ENCODE measurements at regions not wholly inside any gene's neighbourhood (a gene's known extent, or its start where the extent isn't known, plus 50 kb on each side); places are given as distances from the start of the nearest gene placed in this dataset.

- TF ChIP-seq DNMT3B (CRISPR knock-in tag; conservative IDR thresholded peaks at IDR 0.05) (0 out of 2 replicates have a peak, but pooled peaks have one; percentile 34), BORCS8-MEF2B (CRISPR knock-in tag; IDR thresholded peaks at IDR 0.05) (no peak), ZNF598 (CRISPR knock-in tag; IDR thresholded peaks at IDR 0.05; ENCODE audit: borderline replicate concordance) (no peak), KDM4B (CRISPR knock-in tag; IDR thresholded peaks at IDR 0.05) (no peak), MXD1 (CRISPR knock-in tag; IDR thresholded peaks at IDR 0.05) (0 out of 2 replicates have a peak, but pooled peaks have one; percentile 31), ZFX (CRISPR knock-in tag; IDR thresholded peaks at IDR 0.05; ENCODE audit: low read depth) (peak; percentile 27; the same call in 1 of the 2 replicates), ZNF781 (CRISPR knock-in tag; IDR thresholded peaks at IDR 0.05; ENCODE audit: borderline replicate concordance, not compliant biosample characterization) (no peak), CREM (IDR thresholded peaks at IDR 0.05) (peak; percentile 60; the same call in 1 of the 2 replicates), CREM (CRISPR knock-in tag; IDR thresholded peaks at IDR 0.05) (no peak), ZNF253 (CRISPR knock-in tag; IDR thresholded peaks at IDR 0.05; ENCODE audit: borderline replicate concordance) (no peak), NFE2L2 (IDR thresholded peaks at IDR 0.05; ENCODE audit: low read length) (no peak), MTF1 (CRISPR knock-in tag; IDR thresholded peaks at IDR 0.05) (no peak), ZNF207 (IDR thresholded peaks at IDR 0.05; ENCODE audit: borderline replicate concordance) (no peak), ZNF34 (CRISPR knock-in tag; IDR thresholded peaks at IDR 0.05; ENCODE audit: borderline replicate concordance) (no peak), FIP1L1 (IDR thresholded peaks at IDR 0.05; ENCODE audit: borderline replicate concordance, insufficient read depth, low read depth, low read length) (no peak), SP140L (CRISPR knock-in tag; IDR thresholded peaks at IDR 0.05; ENCODE audit: borderline replicate concordance) (no peak), ZNF30 (CRISPR knock-in tag; IDR thresholded peaks at IDR 0.05) (no peak), ZHX2 (IDR thresholded peaks at IDR 0.05; ENCODE audit: low read depth) (peak; percentile 82), ZHX2 (CRISPR knock-in tag; IDR thresholded peaks at IDR 0.05; ENCODE audit: borderline replicate concordance) (no peak), FOXJ3 (CRISPR knock-in tag; IDR thresholded peaks at IDR 0.05; ENCODE audit: borderline replicate concordance) (no peak)
- TF ChIP-seq, protein P1, sequence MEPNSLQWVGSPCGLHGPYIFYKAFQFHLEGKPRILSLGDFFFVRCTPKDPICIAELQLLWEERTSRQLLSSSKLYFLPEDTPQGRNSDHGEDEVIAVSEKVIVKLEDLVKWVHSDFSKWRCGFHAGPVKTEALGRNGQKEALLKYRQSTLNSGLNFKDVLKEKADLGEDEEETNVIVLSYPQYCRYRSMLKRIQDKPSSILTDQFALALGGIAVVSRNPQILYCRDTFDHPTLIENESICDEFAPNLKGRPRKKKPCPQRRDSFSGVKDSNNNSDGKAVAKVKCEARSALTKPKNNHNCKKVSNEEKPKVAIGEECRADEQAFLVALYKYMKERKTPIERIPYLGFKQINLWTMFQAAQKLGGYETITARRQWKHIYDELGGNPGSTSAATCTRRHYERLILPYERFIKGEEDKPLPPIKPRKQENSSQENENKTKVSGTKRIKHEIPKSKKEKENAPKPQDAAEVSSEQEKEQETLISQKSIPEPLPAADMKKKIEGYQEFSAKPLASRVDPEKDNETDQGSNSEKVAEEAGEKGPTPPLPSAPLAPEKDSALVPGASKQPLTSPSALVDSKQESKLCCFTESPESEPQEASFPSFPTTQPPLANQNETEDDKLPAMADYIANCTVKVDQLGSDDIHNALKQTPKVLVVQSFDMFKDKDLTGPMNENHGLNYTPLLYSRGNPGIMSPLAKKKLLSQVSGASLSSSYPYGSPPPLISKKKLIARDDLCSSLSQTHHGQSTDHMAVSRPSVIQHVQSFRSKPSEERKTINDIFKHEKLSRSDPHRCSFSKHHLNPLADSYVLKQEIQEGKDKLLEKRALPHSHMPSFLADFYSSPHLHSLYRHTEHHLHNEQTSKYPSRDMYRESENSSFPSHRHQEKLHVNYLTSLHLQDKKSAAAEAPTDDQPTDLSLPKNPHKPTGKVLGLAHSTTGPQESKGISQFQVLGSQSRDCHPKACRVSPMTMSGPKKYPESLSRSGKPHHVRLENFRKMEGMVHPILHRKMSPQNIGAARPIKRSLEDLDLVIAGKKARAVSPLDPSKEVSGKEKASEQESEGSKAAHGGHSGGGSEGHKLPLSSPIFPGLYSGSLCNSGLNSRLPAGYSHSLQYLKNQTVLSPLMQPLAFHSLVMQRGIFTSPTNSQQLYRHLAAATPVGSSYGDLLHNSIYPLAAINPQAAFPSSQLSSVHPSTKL (CRISPR knock-in tag; IDR thresholded peaks at IDR 0.05) = peak; percentile 73
These were observed 113.1 kb downstream of the FOXA2 start (continued) for GRCh38 chr20:22471156-22471836.

Data from HepG2 (cell line).